HEK293 (cell line): ENCODE measurements at regions not wholly inside any gene's neighbourhood (a gene's known extent, or its start where the extent isn't known, plus 50 kb on each side); places are given as distances from the start of the nearest gene placed in this dataset.

Experiments used
- CTCF ChIA-PET: fragments of 350-600 bp; formaldehyde crosslinking; extraction: SDS; loops from one replicate; lab custom pipeline; 2021; ENCODE audit warnings: antibody characterized with exemption; lab: Yijun Ruan, JAX
- POLR2A ChIA-PET: fragments of 300-600 bp; formaldehyde crosslinking; extraction: SDS; loops from one replicate; lab custom pipeline; 2020; ENCODE audit warnings: antibody characterized with exemption, inconsistent platforms; lab: Yijun Ruan, JAX
- H3K27ac ChIP-seq: fragments of 200-500 bp; sonication (Bioruptor generic); 2 replicates; pipeline ENCODE4 v1.5.1; 2014; ENCODE audit warnings: low read depth, low read length, control low read depth, inconsistent platforms; ENCODE audit errors: extremely low read depth
- H3K36me3 ChIP-seq, 2 experiments: fragments of 200-500 bp in 1 of 2; sonication (Bioruptor generic) in 1 of 2; 1 replicate in 1 of 2; 2 replicates in 1 of 2; pipeline ENCODE4 v1.5.1; 2014 to 2017; ENCODE audit warnings: inconsistent platforms in 2 of 2, low read length in 2 of 2; ENCODE audit not compliant: control insufficient read depth in 2 of 2, insufficient read depth in 1 of 2
- H3K4me1 ChIP-seq: fragments of 200-500 bp; sonication (Bioruptor generic); 2 replicates; pipeline ENCODE4 v1.5.1; 2014; ENCODE audit warnings: mild to moderate bottlenecking, low read length, inconsistent platforms; ENCODE audit not compliant: control insufficient read depth, insufficient read depth
- H3K4me3 ChIP-seq: 2 replicates; pipeline ENCODE4 v1.5.1; 2011; ENCODE audit warnings: low read depth, mild to moderate bottlenecking, control low read depth, low read length, moderate library complexity
- H3K9me3 ChIP-seq: fragments of 200-500 bp; sonication (Bioruptor generic); 2 replicates; pipeline ENCODE4 v1.5.1; 2014; ENCODE audit warnings: low read depth, low read length, inconsistent platforms; ENCODE audit not compliant: control insufficient read depth, insufficient read depth
- AEBP2 ChIP-seq: fragments of 450-650 bp; formaldehyde crosslinking; IDR thresholded peaks from 2 replicates; pipeline ENCODE4 v1.5.1; 2016; ENCODE audit warnings: missing biosample characterization, missing genetic modification characterization, borderline replicate concordance
- GLI2 ChIP-seq: fragments of 450-650 bp; formaldehyde crosslinking; IDR thresholded peaks from 2 replicates; pipeline ENCODE4; 2017; ENCODE audit warnings: missing biosample characterization, missing genetic modification characterization, low read depth, borderline replicate concordance
- KLF7 ChIP-seq: fragments of 450-650 bp; formaldehyde crosslinking; IDR thresholded peaks from 2 replicates; pipeline ENCODE4 v1.5.1; 2016; ENCODE audit warnings: missing biosample characterization, missing genetic modification characterization, borderline replicate concordance
- MYNN ChIP-seq: fragments of 450-650 bp; formaldehyde crosslinking; IDR thresholded peaks from 2 replicates; pipeline ENCODE4 v1.5.1; 2016; ENCODE audit warnings: missing biosample characterization, missing genetic modification characterization, borderline replicate concordance
- OSR2 ChIP-seq: fragments of 450-650 bp; formaldehyde crosslinking; IDR thresholded peaks from 2 replicates; pipeline ENCODE4 v1.5.1; 2016; ENCODE audit warnings: missing biosample characterization, missing genetic modification characterization
- PRDM4 ChIP-seq: fragments of 450-650 bp; formaldehyde crosslinking; IDR thresholded peaks from 2 replicates; pipeline ENCODE4 v1.5.1; 2017; ENCODE audit warnings: missing biosample characterization, missing genetic modification characterization
- ZBTB10 ChIP-seq: fragments of 450-650 bp; formaldehyde crosslinking; IDR thresholded peaks from 2 replicates; pipeline ENCODE4 v1.5.1; 2016; ENCODE audit warnings: missing biosample characterization, missing genetic modification characterization
- ZNF202 ChIP-seq: fragments of 450-650 bp; formaldehyde crosslinking; IDR thresholded peaks from 2 replicates; pipeline ENCODE4 v1.5.1; 2016; ENCODE audit warnings: missing biosample characterization, missing genetic modification characterization, borderline replicate concordance
- ZNF211 ChIP-seq: fragments of 450-650 bp; formaldehyde crosslinking; IDR thresholded peaks from 2 replicates; pipeline ENCODE4 v1.5.1; 2016; ENCODE audit warnings: low read depth, missing biosample characterization, missing genetic modification characterization
- ZNF23 ChIP-seq: fragments of 450-650 bp; formaldehyde crosslinking; IDR thresholded peaks from 2 replicates; pipeline ENCODE4 v1.5.1; 2016; ENCODE audit warnings: missing biosample characterization, missing genetic modification characterization, borderline replicate concordance
- ZNF324 ChIP-seq: fragments of 450-650 bp; formaldehyde crosslinking; IDR thresholded peaks from 2 replicates; pipeline ENCODE4 v1.5.1; 2016; ENCODE audit warnings: missing biosample characterization, missing genetic modification characterization
- ZNF449 ChIP-seq: fragments of 450-650 bp; formaldehyde crosslinking; IDR thresholded peaks from 2 replicates; pipeline ENCODE4 v1.5.1; 2017; ENCODE audit warnings: missing biosample characterization, mild to moderate bottlenecking, missing genetic modification characterization, moderate library complexity
- ZNF521 ChIP-seq: fragments of 450-650 bp; formaldehyde crosslinking; IDR thresholded peaks from 2 replicates; pipeline ENCODE4 v1.5.1; 2017; ENCODE audit warnings: missing biosample characterization, mild to moderate bottlenecking, missing genetic modification characterization
- ZNF610 ChIP-seq: fragments of 450-650 bp; formaldehyde crosslinking; IDR thresholded peaks from 2 replicates; pipeline ENCODE4 v1.5.1; 2016; ENCODE audit warnings: missing biosample characterization, missing genetic modification characterization, borderline replicate concordance
- ZNF629 ChIP-seq: fragments of 450-650 bp; formaldehyde crosslinking; IDR thresholded peaks from 2 replicates; pipeline ENCODE4 v1.5.1; 2017; ENCODE audit warnings: missing biosample characterization, missing genetic modification characterization
- ZNF830 ChIP-seq: fragments of 450-650 bp; IDR thresholded peaks from 2 replicates; pipeline ENCODE4 v1.5.0; 2018; ENCODE audit warnings: missing biosample characterization, missing genetic modification characterization, low read depth, mild to moderate bottlenecking, moderate library complexity
- ZXDB ChIP-seq: fragments of 450-650 bp; formaldehyde crosslinking; IDR thresholded peaks from 2 replicates; pipeline ENCODE4 v1.5.1; 2016; ENCODE audit warnings: missing biosample characterization, missing genetic modification characterization
- TF ChIP-seq, protein P1 (sequence below): fragments of 450-650 bp; formaldehyde crosslinking; IDR thresholded peaks from 2 replicates; pipeline ENCODE4 v1.5.0; 2017; ENCODE audit warnings: missing biosample characterization, missing genetic modification characterization, borderline replicate concordance

- TF ChIP-seq ZNF610 (tag by site-specific recombination) (no peak), ZBTB10 (no peak), ZNF830 (tag by site-specific recombination) (no peak), ZNF211 (tag by site-specific recombination) (no peak), ZXDB (tag by site-specific recombination) (no peak), ZNF449 (no peak), ZNF629 (no peak), AEBP2 (tag by site-specific recombination) (no peak)
- TF ChIP-seq, all 188 proteins: peak for 0
Measured at GRCh38 chr11:82556210-82556609, 177.5 kb downstream of the FAM181B start (continued).

DNA sequence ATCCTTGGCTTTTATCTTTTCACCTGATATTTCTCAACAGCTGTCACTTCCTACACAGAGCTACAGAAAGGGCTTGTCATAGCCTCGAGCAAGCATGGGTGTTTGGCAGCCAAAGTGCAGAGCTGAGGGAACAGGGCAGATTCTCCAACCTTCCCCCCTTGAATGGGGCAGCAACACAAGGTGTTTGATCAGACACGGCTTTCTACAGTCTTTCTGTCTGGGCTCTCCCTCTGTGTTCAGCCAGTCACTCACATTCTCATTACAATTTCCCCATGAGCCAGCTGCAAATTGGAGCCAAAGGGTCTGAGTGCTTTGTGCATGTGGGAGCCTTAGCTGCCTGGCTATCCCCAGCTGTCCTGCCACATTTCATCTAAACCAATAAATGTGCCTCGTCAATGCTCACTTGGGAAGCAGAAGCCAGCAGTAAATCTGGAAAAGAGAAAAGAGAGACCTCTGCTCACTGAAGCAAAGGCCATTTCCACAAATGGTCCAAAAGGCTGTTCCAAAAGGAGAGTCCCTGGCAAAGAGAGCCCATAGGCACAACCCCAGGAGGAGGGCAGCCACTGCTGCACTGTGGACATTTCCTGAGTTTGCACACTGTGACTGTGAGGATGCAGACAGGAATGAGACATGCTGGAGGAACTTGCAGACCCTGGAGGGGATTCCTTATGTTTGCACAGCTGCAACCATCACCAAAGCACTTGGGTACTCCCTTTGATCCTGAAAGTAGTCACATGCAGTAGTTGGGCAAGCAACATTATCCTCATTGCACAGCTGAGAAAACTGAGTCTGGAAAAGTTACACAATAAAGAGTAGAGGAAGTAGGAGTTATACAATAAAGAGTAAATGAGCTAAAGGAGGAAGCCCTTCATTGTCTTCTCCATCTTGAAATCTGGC is 186.8 kb downstream of the FAM181B start:
- H3K36me3 ChIP-seq, result no peaks in the 10 kb centered on the region
- ChIA-PET POLR2A (no interaction called here), CTCF (interaction anchor here (0.6 kb wide), 1 partner anchor 10 kb away, joined by 3 read pairs; no protein-coding TSS in a partner anchor)

GRCh38 chr11:82539669-82540068 is 194.0 kb downstream of the FAM181B start:
- no peak overlapping the region for H3K4me3 ChIP-seq
- no peak for TF ChIP-seq ZNF324
- no peak for TF ChIP-seq ZNF521 (tag by site-specific recombination)
- TF ChIP-seq PRDM4, result no peak
- POLR2A ChIA-PET, result no interaction called here
- H3K4me1 ChIP-seq, result no peaks in the 10 kb centered on the region
- no peak overlapping the region for H3K27ac ChIP-seq
- no peaks in the 10 kb centered on the region for H3K36me3 ChIP-seq
- CTCF ChIA-PET, result interaction anchor here (0.5 to 1.9 kb wide), 3 partner anchors 156 to 328 kb away, joined by 3 to 6 read pairs (median 3); no protein-coding TSS in a partner anchor
- no peaks in the 10 kb centered on the region for H3K9me3 ChIP-seq

More for the DNA sequence above, 186.8 kb downstream of the FAM181B start:
- Histone ChIP-seq H3K27ac (no peak overlapping the region), H3K4me1 (no peaks in the 10 kb centered on the region), H3K9me3 (no peaks in the 10 kb centered on the region), H3K4me3 (no peak overlapping the region)
- TF ChIP-seq ZNF202 (tag by site-specific recombination) (no peak), KLF7 (tag by site-specific recombination) (no peak), ZXDB (tag by site-specific recombination) (no peak), GLI2 (tag by site-specific recombination) (no peak), MYNN (no peak), ZNF23 (tag by site-specific recombination) (no peak), OSR2 (tag by site-specific recombination) (no peak)
- TF ChIP-seq, protein P1, sequence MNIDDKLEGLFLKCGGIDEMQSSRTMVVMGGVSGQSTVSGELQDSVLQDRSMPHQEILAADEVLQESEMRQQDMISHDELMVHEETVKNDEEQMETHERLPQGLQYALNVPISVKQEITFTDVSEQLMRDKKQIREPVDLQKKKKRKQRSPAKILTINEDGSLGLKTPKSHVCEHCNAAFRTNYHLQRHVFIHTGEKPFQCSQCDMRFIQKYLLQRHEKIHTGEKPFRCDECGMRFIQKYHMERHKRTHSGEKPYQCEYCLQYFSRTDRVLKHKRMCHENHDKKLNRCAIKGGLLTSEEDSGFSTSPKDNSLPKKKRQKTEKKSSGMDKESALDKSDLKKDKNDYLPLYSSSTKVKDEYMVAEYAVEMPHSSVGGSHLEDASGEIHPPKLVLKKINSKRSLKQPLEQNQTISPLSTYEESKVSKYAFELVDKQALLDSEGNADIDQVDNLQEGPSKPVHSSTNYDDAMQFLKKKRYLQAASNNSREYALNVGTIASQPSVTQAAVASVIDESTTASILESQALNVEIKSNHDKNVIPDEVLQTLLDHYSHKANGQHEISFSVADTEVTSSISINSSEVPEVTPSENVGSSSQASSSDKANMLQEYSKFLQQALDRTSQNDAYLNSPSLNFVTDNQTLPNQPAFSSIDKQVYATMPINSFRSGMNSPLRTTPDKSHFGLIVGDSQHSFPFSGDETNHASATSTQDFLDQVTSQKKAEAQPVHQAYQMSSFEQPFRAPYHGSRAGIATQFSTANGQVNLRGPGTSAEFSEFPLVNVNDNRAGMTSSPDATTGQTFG, result no peak
